T-cell (primary cell): ENCODE measurements at regions not wholly inside any gene's neighbourhood (a gene's known extent, or its start where the extent isn't known, plus 50 kb on each side); places are given as distances from the start of the nearest gene placed in this dataset.

Experiments used
- ATAC-seq, 4 experiments: fragments of 200-7000 bp in 3 of 4; fragments of 150-1000 bp in 1 of 4; cut with Tn5 transposase; replicated peaks in 1 of 4; 1 replicate in 3 of 4; 2 replicates in 1 of 4; pipeline ENCODE4 v1.10.0; 2021; ENCODE audit warnings: moderate library complexity in 3 of 4, mild to moderate bottlenecking in 2 of 4, moderate number of reproducible peaks in 1 of 4
- CTCF ChIA-PET, 2 donors: fragments of 300-600 bp; sonication (Branson Sonifier 250); formaldehyde crosslinking; loops; one replicate each; lab custom pipeline; 2022; ENCODE audit warnings: antibody characterized with exemption in 2 of 2; lab: Charles Lee
- POLR2A ChIA-PET, 2 donors: fragments of 300-600 bp; sonication (Branson Sonifier 250); formaldehyde crosslinking; loops; one replicate each; lab custom pipeline; 2022; ENCODE audit warnings: antibody characterized with exemption in 2 of 2; lab: Charles Lee
- DNase-seq, 35 experiments: peaks; one replicate each; pipeline versions ENCODE4 v3.0.0 to v3.0.0-alpha.2; 2013 to 2023
- H3K27ac ChIP-seq: one replicate; pipeline ENCODE4 v1.5.1; 2013; ENCODE audit warnings: low read length
- H3K27me3 ChIP-seq, 2 experiments: replicated peaks in 1 of 2; 1 replicate in 1 of 2; 2 replicates in 1 of 2; pipeline versions ENCODE4 v1.6.1 to v1.7.0; 2013; ENCODE audit warnings: low read length in 1 of 2, mixed read lengths in 1 of 2; ENCODE audit not compliant: control insufficient read depth in 2 of 2, insufficient read depth in 2 of 2; ENCODE audit errors: extremely low read depth in 1 of 2
- H3K36me3 ChIP-seq, 2 donors: 1 replicate in 1 of 2; 2 replicates in 1 of 2; pipeline versions ENCODE4 v1.6.1 to v1.7.0; 2013; ENCODE audit warnings: low read length in 1 of 2; ENCODE audit not compliant: control insufficient read depth in 2 of 2, insufficient read depth in 1 of 2; ENCODE audit errors: extremely low read depth in 1 of 2
- H3K4me1 ChIP-seq, 2 experiments: 1 replicate in 1 of 2; 2 replicates in 1 of 2; pipeline versions ENCODE4 v1.6.1 to v1.7.0; 2013; ENCODE audit warnings: low read length in 2 of 2, mixed read lengths in 1 of 2; ENCODE audit not compliant: insufficient read depth in 2 of 2, control insufficient read depth in 1 of 2; ENCODE audit errors: extremely low read depth in 1 of 2
- H3K4me3 ChIP-seq, 2 donors: 1 replicate in 1 of 2; 2 replicates in 1 of 2; pipeline versions ENCODE4 v1.5.1 to v1.7.0; 2013; ENCODE audit warnings: mild to moderate bottlenecking in 2 of 2, low read length in 1 of 2, moderate library complexity in 1 of 2; ENCODE audit not compliant: control insufficient read depth in 1 of 2; ENCODE audit errors: extremely low read depth in 1 of 2
- H3K9me3 ChIP-seq: 2 replicates; pipeline ENCODE4 v1.7.0; 2013
- H3K27ac Mint-ChIP-seq, 2 donors: one replicate each; pipeline ENCODE4 v1.8.0; 2020 to 2021; ENCODE audit warnings: mild to moderate bottlenecking in 2 of 2, mixed read lengths in 2 of 2
- H3K27me3 Mint-ChIP-seq, 2 donors: one replicate each; pipeline ENCODE4 v1.8.0; 2021 to 2022; ENCODE audit warnings: mixed read lengths in 2 of 2
- H3K36me3 Mint-ChIP-seq: one replicate; pipeline ENCODE4 v1.8.0; 2021; ENCODE audit warnings: mixed read lengths
- H3K4me1 Mint-ChIP-seq, 3 donors: one replicate each; pipeline ENCODE4 v1.8.0; 2020 to 2022; ENCODE audit warnings: mixed read lengths in 3 of 3, mild to moderate bottlenecking in 1 of 3
- H3K4me3 Mint-ChIP-seq, 3 donors: one replicate each; pipeline ENCODE4 v1.8.0; 2020 to 2022; ENCODE audit warnings: mild to moderate bottlenecking in 3 of 3, mixed read lengths in 3 of 3, moderate library complexity in 3 of 3
- H3K9me3 Mint-ChIP-seq, 3 donors: one replicate each; pipeline ENCODE4 v1.8.0; 2020 to 2022; ENCODE audit warnings: mixed read lengths in 3 of 3
- WGBS: methylation state at CpG from one replicate; pipeline ENCODE4 v1.1.5; 2013; ENCODE audit warnings: missing lambda C conversion rate; ENCODE audit not compliant: insufficient coverage; 5-methylcytosine and 5-hydroxymethylcytosine counted together

DNA sequence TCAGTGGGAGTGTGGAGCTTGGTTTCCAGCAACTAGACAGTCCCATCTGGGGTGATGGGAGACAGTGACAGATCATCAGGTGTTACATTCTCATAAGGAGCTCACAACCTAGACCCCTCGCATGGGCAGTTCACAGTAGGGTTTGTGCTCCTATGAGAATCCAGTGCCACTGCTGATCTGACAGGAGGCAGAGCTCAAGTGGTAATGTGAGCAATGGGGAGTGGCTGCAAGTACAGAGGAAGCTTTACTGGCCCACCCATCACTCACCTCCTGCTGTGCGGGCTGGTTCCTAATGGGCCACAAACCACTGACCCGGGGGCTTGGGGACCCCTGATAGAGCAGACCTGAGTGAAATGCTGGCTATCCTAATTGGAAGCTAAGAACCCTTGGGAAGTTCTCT, 242.8 kb downstream of the BAMBI start:
- ATAC-seq (no peak), DNase-seq (no peak)
- ChIA-PET CTCF (no interaction called here), POLR2A (no interaction called here)
- Histone ChIP-seq H3K27ac (no peak overlapping the region), H3K4me3 (no peak overlapping the region), H3K9me3 (no peaks in the 10 kb centered on the region), H3K4me1 (no peaks in the 10 kb centered on the region), H3K36me3 (no peaks in the 10 kb centered on the region), H3K27me3 (peaks cover 3 to 16% of the 10 kb centered on the region in 2 experiments)
- Mint-ChIP-seq H3K27ac (no peak overlapping the region), H3K9me3 (peaks cover 0 to 3% (median 0%) of the 10 kb centered on the region in 3 donors), H3K4me3 (no peak overlapping the region), H3K27me3 (peaks cover 10 to 12% of the 10 kb centered on the region in 2 donors), H3K36me3 (no peaks in the 10 kb centered on the region), H3K4me1 (no peaks in the 10 kb centered on the region)
- WGBS: no CpG with 5 or more reads among the region's 3 CpGs

DNA sequence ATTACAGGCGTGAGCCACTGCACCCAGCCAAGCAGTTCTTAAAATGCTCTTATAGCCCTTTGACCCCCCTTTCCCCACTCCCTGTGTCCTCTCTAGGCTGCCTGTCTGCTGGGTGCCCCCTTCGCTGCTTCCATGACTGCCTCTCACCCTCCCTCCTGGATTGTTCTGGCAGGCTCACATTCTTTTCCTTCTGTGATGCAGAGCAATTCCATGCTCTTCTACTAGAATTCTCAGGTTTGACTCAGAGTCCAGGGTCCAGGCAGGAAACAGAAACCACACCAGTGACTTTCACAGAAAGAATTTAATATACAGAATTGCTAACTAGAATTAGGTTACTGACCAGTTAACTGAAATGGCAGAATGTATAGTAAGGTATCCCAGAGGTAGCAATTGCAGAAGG, 244.8 kb downstream of the BAMBI start:
- 89% methylated on average over 2 of the region's 2 CpGs for WGBS
- DNase-seq: no peak
- peaks cover 0 to 3% (median 0%) of the 10 kb centered on the region in 3 donors for H3K9me3 Mint-ChIP-seq
- Histone ChIP-seq H3K27me3 (peaks cover 5 to 20% of the 10 kb centered on the region in 2 experiments), H3K27ac (no peak overlapping the region), H3K4me1 (no peaks in the 10 kb centered on the region), H3K9me3 (no peaks in the 10 kb centered on the region), H3K4me3 (no peak overlapping the region), H3K36me3 (no peaks in the 10 kb centered on the region)
- no peak overlapping the region for H3K4me3 Mint-ChIP-seq
- no peaks in the 10 kb centered on the region for H3K36me3 Mint-ChIP-seq
- no peaks in the 10 kb centered on the region for H3K4me1 Mint-ChIP-seq
- H3K27me3 Mint-ChIP-seq: peaks cover 13 to 17% of the 10 kb centered on the region in 2 donors
- ChIA-PET CTCF (no interaction called here), POLR2A (no interaction called here)
- H3K27ac Mint-ChIP-seq: no peak overlapping the region
- no peak for ATAC-seq

DNA sequence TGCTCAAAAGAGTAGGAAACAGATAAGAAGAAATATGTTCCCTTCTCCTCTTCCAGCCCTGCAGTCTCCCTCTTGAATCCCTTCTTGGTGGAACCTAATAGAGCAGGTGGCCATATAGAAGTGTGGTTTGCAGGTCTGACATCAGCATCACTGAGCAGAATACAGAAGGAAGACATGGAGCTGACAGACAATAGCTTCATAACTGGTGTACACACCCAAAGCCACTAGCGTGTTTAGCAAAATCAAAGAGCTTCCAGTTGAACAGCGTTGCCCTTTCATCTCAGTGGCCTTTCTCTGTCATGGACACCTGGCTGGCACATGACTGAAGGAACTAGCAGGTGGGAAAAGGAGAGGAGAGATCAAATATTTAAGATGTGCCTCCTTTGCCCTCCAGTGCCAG, 245.5 kb downstream of the BAMBI start:
- Mint-ChIP-seq H3K27ac (no peak overlapping the region), H3K4me3 (no peak overlapping the region), H3K27me3 (peaks cover 13 to 17% of the 10 kb centered on the region in 2 donors), H3K36me3 (no peaks in the 10 kb centered on the region), H3K4me1 (no peaks in the 10 kb centered on the region), H3K9me3 (no peaks in the 10 kb centered on the region)
- ATAC-seq (no peak), DNase-seq (no peak)
- peaks cover 5 to 20% of the 10 kb centered on the region in 2 experiments for H3K27me3 ChIP-seq
- H3K36me3 ChIP-seq: no peaks in the 10 kb centered on the region
- no peak overlapping the region for H3K4me3 ChIP-seq
- no peaks in the 10 kb centered on the region for H3K4me1 ChIP-seq
- H3K27ac ChIP-seq: no peak overlapping the region
- no peaks in the 10 kb centered on the region for H3K9me3 ChIP-seq
- WGBS: 100% methylated on average over 1 of the region's 2 CpGs
- ChIA-PET POLR2A (no interaction called here), CTCF (no interaction called here)

- CTCF ChIA-PET: no interaction called here
- Histone ChIP-seq H3K4me3 (no peak overlapping the region), H3K36me3 (no peaks in the 10 kb centered on the region), H3K9me3 (no peaks in the 10 kb centered on the region), H3K27me3 (peaks cover 5 to 20% of the 10 kb centered on the region in 2 experiments), H3K27ac (no peak overlapping the region), H3K4me1 (no peaks in the 10 kb centered on the region)
- H3K36me3 Mint-ChIP-seq: no peaks in the 10 kb centered on the region
- ATAC-seq (no peak), DNase-seq (no peak)
- H3K4me1 Mint-ChIP-seq: no peaks in the 10 kb centered on the region
- no peak overlapping the region for H3K4me3 Mint-ChIP-seq
- H3K9me3 Mint-ChIP-seq: peaks cover 0 to 3% (median 0%) of the 10 kb centered on the region in 3 donors
- 39% methylated on average over 7 of the region's 10 CpGs for WGBS
- no peak overlapping the region for H3K27ac Mint-ChIP-seq
- peaks cover 12 to 16% of the 10 kb centered on the region in 2 donors for H3K27me3 Mint-ChIP-seq
- POLR2A ChIA-PET: no interaction called here
Observed at GRCh38 chr10:28924717-28925116, 247.4 kb downstream of the BAMBI start.

- POLR2A ChIA-PET: no interaction called here
- peaks cover 5 to 18% of the 10 kb centered on the region in 2 experiments for H3K27me3 ChIP-seq
- no peak overlapping the region for H3K27ac ChIP-seq
- no peaks in the 10 kb centered on the region for H3K4me1 Mint-ChIP-seq
- no peaks in the 10 kb centered on the region for H3K36me3 ChIP-seq
- H3K36me3 Mint-ChIP-seq: no peaks in the 10 kb centered on the region
- no peak overlapping the region for H3K4me3 Mint-ChIP-seq
- H3K9me3 Mint-ChIP-seq: peaks cover 0 to 3% (median 0%) of the 10 kb centered on the region in 3 donors
- H3K9me3 ChIP-seq: no peaks in the 10 kb centered on the region
- peaks cover 12 to 16% of the 10 kb centered on the region in 2 donors for H3K27me3 Mint-ChIP-seq
- no peak overlapping the region for H3K27ac Mint-ChIP-seq
- WGBS: 35% methylated on average over 29 of the region's 32 CpGs
- DNase-seq (no peak), ATAC-seq (no peak)
- H3K4me1 ChIP-seq: no peaks in the 10 kb centered on the region
- CTCF ChIA-PET: no interaction called here
- H3K4me3 ChIP-seq: no peak overlapping the region
Observed at GRCh38 chr10:28925121-28925663, 247.9 kb downstream of the BAMBI start.

DNA sequence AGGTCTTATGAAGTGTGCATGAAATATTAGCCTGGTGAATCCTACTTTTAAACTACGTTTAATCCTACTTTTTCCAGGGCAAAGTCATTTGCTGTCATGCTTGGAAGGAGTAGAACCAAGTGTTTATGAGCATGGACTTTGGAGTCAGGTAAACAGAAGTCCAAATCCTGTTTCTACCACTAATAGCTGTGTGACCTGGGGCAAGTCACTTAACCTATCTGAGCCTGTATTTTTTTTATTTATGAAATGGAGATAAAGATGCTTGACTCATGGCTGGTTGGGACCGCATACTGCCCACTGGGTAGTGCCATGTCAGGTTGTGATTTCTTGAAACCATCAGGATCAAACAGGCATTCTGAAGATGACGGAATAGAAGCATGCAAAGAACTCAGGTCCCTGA, 249.6 kb downstream of the BAMBI start:
- Histone ChIP-seq H3K4me1 (no peaks in the 10 kb centered on the region), H3K27ac (no peak overlapping the region), H3K9me3 (no peaks in the 10 kb centered on the region), H3K4me3 (no peak overlapping the region), H3K36me3 (no peaks in the 10 kb centered on the region), H3K27me3 (peaks cover 5 to 15% of the 10 kb centered on the region in 2 experiments)
- Mint-ChIP-seq H3K4me3 (no peak overlapping the region), H3K4me1 (no peaks in the 10 kb centered on the region), H3K27ac (no peak overlapping the region), H3K27me3 (peaks cover 12 to 21% of the 10 kb centered on the region in 2 donors), H3K9me3 (peaks cover 0 to 3% (median 0%) of the 10 kb centered on the region in 3 donors), H3K36me3 (no peaks in the 10 kb centered on the region)
- WGBS: 100% methylated on average over 1 of the region's 3 CpGs
- DNase-seq: no peak
- no peak for ATAC-seq
- CTCF ChIA-PET: no interaction called here
- POLR2A ChIA-PET: no interaction called here

DNA sequence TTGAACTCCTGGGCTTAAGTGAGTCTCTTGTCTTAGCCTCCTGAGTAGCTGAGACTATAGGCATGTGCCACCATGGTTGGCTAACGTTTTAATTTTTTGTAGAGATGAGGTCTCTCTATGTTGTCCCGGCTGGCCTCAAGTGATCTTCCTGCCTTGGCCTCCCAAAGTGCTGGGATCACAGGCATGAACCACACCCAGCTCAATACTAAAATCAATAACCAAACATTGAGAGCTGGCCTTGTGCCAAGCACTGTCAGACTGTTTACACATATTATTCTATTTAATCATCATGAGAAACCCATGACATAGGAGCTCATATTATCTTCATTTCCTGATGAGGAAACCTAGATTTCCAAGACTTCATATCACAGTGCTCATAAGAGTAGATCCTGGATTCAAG, 251.2 kb downstream of the BAMBI start:
- WGBS: 60% methylated on average over 1 of the region's 2 CpGs
- ATAC-seq: no peak
- Histone ChIP-seq H3K27me3 (peaks cover 2 to 14% of the 10 kb centered on the region in 2 experiments), H3K4me1 (no peaks in the 10 kb centered on the region), H3K27ac (no peak overlapping the region), H3K36me3 (no peaks in the 10 kb centered on the region), H3K4me3 (no peak overlapping the region), H3K9me3 (no peaks in the 10 kb centered on the region)
- Mint-ChIP-seq H3K27me3 (peaks cover 8 to 17% of the 10 kb centered on the region in 2 donors), H3K27ac (no peak overlapping the region), H3K36me3 (no peaks in the 10 kb centered on the region), H3K9me3 (peaks cover 0 to 3% (median 0%) of the 10 kb centered on the region in 3 donors), H3K4me1 (no peaks in the 10 kb centered on the region), H3K4me3 (no peak overlapping the region)
- ChIA-PET POLR2A (no interaction called here), CTCF (no interaction called here)
- no peak for DNase-seq
